OCI-LY1 (cell line): ENCODE measurements at regions not wholly inside any gene's neighbourhood (a gene's known extent, or its start where the extent isn't known, plus 50 kb on each side); places are given as distances from the start of the nearest gene placed in this dataset.

ENCODE experiments used
- H2AFZ ChIP-seq: fragments of 200-600 bp; sonication (generic), shearing (Covaris generic); 2 replicates; pipeline ENCODE4 v1.6.0; 2014; ENCODE audit warnings: antibody characterized with exemption, mild to moderate bottlenecking, low read length
- H3F3A ChIP-seq: fragments of 200-600 bp; sonication (generic), shearing (Covaris generic); 2 replicates; pipeline ENCODE4 v1.6.0; 2014; ENCODE audit warnings: mild to moderate bottlenecking, antibody characterized with exemption, low read length, moderate library complexity; ENCODE audit not compliant: insufficient read depth
- H3K27ac ChIP-seq: fragments of 200-600 bp; sonication (generic); 2 replicates; pipeline ENCODE4 v1.5.1; 2014; ENCODE audit warnings: low read length, mixed run types, mild to moderate bottlenecking, low read depth; ENCODE audit not compliant: poor library complexity, severe bottlenecking
- H3K27me3 ChIP-seq: fragments of 200-600 bp; sonication (generic); 2 replicates; pipeline ENCODE4 v1.6.0; 2014; ENCODE audit warnings: antibody characterized with exemption, mild to moderate bottlenecking, low read length, moderate library complexity; ENCODE audit not compliant: insufficient read depth
- H3K36me3 ChIP-seq: fragments of 200-600 bp; sonication (generic); 2 replicates; pipeline ENCODE4 v1.6.1; 2014; ENCODE audit warnings: mild to moderate bottlenecking, antibody characterized with exemption, low read length, moderate library complexity, mixed read lengths; ENCODE audit not compliant: insufficient read depth
- H3K4me1 ChIP-seq: fragments of 200-600 bp; sonication (generic); 2 replicates; pipeline ENCODE4 v1.5.1; 2014; ENCODE audit warnings: mild to moderate bottlenecking, low read length, moderate library complexity; ENCODE audit not compliant: insufficient read depth, severe bottlenecking
- H3K4me2 ChIP-seq: fragments of 200-600 bp; sonication (generic), shearing (Covaris generic); 2 replicates; pipeline ENCODE4 v1.6.1; 2014; ENCODE audit warnings: low read length
- H3K4me3 ChIP-seq: fragments of 200-600 bp; sonication (generic); 2 replicates; pipeline ENCODE4 v1.5.1; 2014; ENCODE audit warnings: low read length, low read depth, mild to moderate bottlenecking, mixed read lengths; ENCODE audit not compliant: poor library complexity, severe bottlenecking
- H3K79me2 ChIP-seq: fragments of 200-600 bp; shearing (Covaris generic); 2 replicates; pipeline ENCODE4 v1.6.1; 2016; ENCODE audit warnings: mixed run types, low read length, mixed read lengths; ENCODE audit not compliant: insufficient read depth
- H3K9ac ChIP-seq: fragments of 200-600 bp; sonication (generic), shearing (Covaris generic); 2 replicates; pipeline ENCODE4 v1.6.1; 2014; ENCODE audit warnings: mild to moderate bottlenecking, low read length, mixed read lengths
- H3K9me2 ChIP-seq: fragments of 200-600 bp; sonication (generic), shearing (Covaris generic); 2 replicates; pipeline ENCODE4 v1.6.1; 2014; ENCODE audit warnings: low read depth, mild to moderate bottlenecking, low read length, mixed read lengths
- H3K9me3 ChIP-seq: fragments of 200-600 bp; shearing (Covaris generic); 2 replicates; pipeline ENCODE4 v1.6.1; 2014; ENCODE audit warnings: low read length, mixed read lengths
- H4K20me1 ChIP-seq: fragments of 200-600 bp; sonication (generic), shearing (Covaris generic); 2 replicates; pipeline ENCODE4 v1.6.0; 2016; ENCODE audit warnings: mild to moderate bottlenecking, low read length; ENCODE audit not compliant: insufficient read depth
- EZH2 ChIP-seq: fragments of 200-600 bp; sonication (generic), shearing (Covaris generic); IDR thresholded peaks from 2 replicates; pipeline ENCODE4 v1.8.0; 2017; ENCODE audit warnings: borderline replicate concordance, mixed run types, mild to moderate bottlenecking, antibody characterized with exemption, low read length, moderate library complexity, mixed read lengths
- TF ChIP-seq, protein P1 (sequence below): fragments of 200-600 bp; sonication (generic), shearing (Covaris generic); IDR thresholded peaks from 2 replicates; pipeline ENCODE4 v1.5.1; 2017; ENCODE audit warnings: mild to moderate bottlenecking, antibody characterized with exemption, low read length, moderate library complexity, mixed read lengths

DNA sequence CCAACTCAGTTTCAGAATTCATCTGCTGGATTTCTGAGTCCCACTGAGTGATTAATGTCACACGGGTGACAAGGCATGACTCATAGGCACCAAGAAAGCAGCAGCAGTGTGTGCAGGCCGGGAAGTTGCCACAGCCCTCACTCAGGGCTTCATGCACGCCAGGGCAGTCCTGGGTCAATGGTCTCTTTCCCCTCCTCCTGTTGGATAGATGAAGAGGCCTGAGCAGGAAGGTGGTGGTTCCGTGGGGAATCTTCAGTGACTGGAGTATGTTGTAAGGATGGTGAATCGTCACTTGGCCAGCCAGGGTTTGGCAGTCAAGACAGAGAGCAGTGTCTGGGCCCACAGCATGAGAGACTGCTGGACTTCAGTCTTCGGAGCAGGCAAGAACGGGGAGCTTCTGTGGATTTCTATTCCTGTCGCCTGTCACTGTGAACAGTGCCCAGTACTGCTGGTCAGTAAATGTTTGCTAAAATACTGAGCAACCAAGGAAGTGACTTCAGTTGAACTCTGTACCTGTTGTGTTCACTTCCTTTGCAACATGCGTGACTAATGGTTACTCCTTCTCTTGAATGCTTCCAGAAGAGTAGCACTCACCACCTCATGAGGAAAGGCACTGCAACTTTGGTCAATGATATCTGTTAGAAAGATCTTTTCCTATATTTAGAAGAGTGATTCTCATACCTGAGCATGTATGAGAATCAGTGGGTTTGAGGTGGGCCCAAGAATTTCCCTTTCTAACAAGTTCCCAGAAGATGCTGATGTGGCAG is 62.0 kb upstream of the CD93 start:
- no peaks in the 10 kb centered on the region for H3K9me2 ChIP-seq
- H4K20me1 ChIP-seq: no peaks in the 10 kb centered on the region
- H3K4me2 ChIP-seq: no peak overlapping the region
- no peaks in the 10 kb centered on the region for H3K36me3 ChIP-seq
- no peak overlapping the region for H3K27ac ChIP-seq
- H3K4me1 ChIP-seq: no peaks in the 10 kb centered on the region
- no peaks in the 10 kb centered on the region for H3K9me3 ChIP-seq
- H3K9ac ChIP-seq: no peak overlapping the region
- H3K27me3 ChIP-seq: no peaks in the 10 kb centered on the region
- TF ChIP-seq, protein P1, sequence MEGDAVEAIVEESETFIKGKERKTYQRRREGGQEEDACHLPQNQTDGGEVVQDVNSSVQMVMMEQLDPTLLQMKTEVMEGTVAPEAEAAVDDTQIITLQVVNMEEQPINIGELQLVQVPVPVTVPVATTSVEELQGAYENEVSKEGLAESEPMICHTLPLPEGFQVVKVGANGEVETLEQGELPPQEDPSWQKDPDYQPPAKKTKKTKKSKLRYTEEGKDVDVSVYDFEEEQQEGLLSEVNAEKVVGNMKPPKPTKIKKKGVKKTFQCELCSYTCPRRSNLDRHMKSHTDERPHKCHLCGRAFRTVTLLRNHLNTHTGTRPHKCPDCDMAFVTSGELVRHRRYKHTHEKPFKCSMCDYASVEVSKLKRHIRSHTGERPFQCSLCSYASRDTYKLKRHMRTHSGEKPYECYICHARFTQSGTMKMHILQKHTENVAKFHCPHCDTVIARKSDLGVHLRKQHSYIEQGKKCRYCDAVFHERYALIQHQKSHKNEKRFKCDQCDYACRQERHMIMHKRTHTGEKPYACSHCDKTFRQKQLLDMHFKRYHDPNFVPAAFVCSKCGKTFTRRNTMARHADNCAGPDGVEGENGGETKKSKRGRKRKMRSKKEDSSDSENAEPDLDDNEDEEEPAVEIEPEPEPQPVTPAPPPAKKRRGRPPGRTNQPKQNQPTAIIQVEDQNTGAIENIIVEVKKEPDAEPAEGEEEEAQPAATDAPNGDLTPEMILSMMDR: no peak
- no peak for TF ChIP-seq EZH2
- no peak overlapping the region for H3K4me3 ChIP-seq
- no peak overlapping the region for H2AFZ ChIP-seq
- no peaks in the 10 kb centered on the region for H3F3A ChIP-seq
- no peaks in the 10 kb centered on the region for H3K79me2 ChIP-seq

DNA sequence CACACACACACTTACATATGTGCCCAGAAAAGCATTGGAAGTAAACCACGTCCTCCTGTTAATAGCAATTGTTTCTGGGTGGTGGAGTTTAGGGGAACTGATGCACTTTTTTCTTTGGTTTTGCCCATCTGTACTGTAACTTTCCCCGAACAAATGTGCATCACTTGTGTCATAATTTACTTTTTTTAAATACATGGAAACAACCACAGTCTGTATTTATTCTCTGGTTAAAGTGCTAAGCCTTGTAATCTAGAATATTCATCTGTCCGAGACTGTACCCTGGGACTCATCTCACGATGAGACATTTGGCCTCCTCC is 61.5 kb upstream of the CD93 start:
- no peak overlapping the region for H3K4me2 ChIP-seq
- no peak overlapping the region for H2AFZ ChIP-seq

DNA sequence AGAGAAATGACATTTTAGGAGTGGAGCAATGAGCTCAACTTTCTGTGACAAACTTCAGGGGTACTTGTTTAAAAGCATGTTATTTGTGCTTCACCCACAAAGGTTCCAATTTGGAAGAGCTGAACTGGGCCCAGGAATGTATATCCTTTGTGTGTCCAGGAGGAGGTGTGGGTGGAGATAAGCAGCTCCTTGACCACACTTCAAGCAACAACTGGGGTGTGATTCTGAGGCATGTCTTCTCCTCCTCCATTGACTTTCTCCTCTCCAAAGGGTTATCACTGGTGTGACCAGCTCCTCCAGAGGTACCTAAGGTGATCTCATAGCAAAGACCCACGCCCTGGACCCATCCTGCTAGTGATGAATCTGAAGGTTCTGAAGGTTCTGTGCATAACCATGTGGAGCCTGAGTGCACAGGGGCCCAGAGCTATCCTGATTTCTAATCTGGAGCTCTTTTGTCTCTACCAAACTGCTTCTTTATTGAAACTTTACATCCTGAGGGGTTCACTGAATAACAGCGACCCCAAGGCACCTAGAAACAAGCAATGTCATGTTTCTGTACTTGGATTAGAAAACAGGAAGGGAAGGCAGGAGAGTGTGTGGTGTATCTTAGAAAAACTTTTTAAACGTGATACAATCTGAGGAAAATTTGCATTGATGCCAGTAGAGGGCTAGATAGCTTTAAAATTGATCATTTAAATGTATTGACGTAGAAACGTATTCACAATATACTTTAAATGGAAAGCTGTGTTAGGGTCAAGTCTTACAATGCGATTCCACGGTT is 60.9 kb upstream of the CD93 start:
- no peaks in the 10 kb centered on the region for H3K4me1 ChIP-seq
- no peak overlapping the region for H2AFZ ChIP-seq
- no peak overlapping the region for H3K9ac ChIP-seq
- no peaks in the 10 kb centered on the region for H3F3A ChIP-seq
- no peak overlapping the region for H3K27ac ChIP-seq
- no peaks in the 10 kb centered on the region for H3K27me3 ChIP-seq
- H3K9me2 ChIP-seq: no peaks in the 10 kb centered on the region
- H3K36me3 ChIP-seq: no peaks in the 10 kb centered on the region
- no peak overlapping the region for H3K4me3 ChIP-seq
- no peak overlapping the region for H3K4me2 ChIP-seq
- no peaks in the 10 kb centered on the region for H4K20me1 ChIP-seq
- TF ChIP-seq EZH2: no peak
- TF ChIP-seq, protein P1: no peak
- no peaks in the 10 kb centered on the region for H3K79me2 ChIP-seq
- H3K9me3 ChIP-seq: no peaks in the 10 kb centered on the region

More for the DNA sequence above, 61.5 kb upstream of the CD93 start:
- Histone ChIP-seq H3K9ac (no peak overlapping the region), H3K9me2 (no peaks in the 10 kb centered on the region), H3K27me3 (no peaks in the 10 kb centered on the region), H3K9me3 (no peaks in the 10 kb centered on the region), H3F3A (no peaks in the 10 kb centered on the region), H3K79me2 (no peaks in the 10 kb centered on the region), H3K27ac (no peak overlapping the region), H3K4me1 (no peaks in the 10 kb centered on the region), H3K36me3 (no peaks in the 10 kb centered on the region), H4K20me1 (no peaks in the 10 kb centered on the region), H3K4me3 (no peak overlapping the region)
- TF ChIP-seq, protein P1: no peak
- TF ChIP-seq EZH2: no peak
